ENCODE measurements at regions not wholly inside any gene's neighbourhood (a gene's known extent, or its start where the extent isn't known, plus 50 kb on each side); places are given as distances from the start of the nearest gene placed in this dataset.

DNA sequence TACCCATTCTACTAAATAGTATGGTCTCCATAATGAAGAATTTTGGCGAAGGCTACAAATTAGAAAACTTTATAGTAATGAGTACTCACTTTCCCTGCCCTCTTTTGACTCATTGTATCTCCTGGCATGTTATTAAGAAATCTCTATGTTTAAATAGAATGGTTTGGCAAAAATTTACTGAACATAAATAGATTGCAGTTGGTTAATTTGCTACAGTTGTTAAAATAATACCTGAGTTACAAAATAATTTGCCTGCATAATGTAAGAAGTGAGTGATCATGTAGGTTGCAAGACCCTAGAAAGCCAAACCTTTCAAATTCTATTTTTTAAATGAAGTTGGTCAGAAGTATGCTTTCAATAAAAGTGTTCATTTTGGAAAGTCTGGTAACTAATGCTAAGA lies 176.8 kb upstream of the AHR start:
- ChIA-PET CTCF (no interaction called here), POLR2A (no interaction called here)
- BruUV-seq (replicated peaks) = no TSS peak
- no peak for DNase-seq
- Histone ChIP-seq H3K9me3 (no peaks in the 10 kb centered on the region), H3K36me3 (ENCODE audit: control insufficient read depth, insufficient read depth, low read length) (no peaks in the 10 kb centered on the region), H3K4me1 (no peaks in the 10 kb centered on the region), H3K27me3 (replicated peaks; ENCODE audit: control insufficient read depth, insufficient read depth, low read length) (no peaks in the 10 kb centered on the region), H3K4me3 (ENCODE audit: low read depth, low read length) (no peak overlapping the region)
- intact Hi-C loops (cut with micrococcal nuclease; ENCODE audit: unreplicated experiment) = no loop called here
- Mint-ChIP-seq H3K36me3 (ENCODE audit: insufficient read depth, unreplicated experiment) (no peaks in the 10 kb centered on the region), H3K4me1 (ENCODE audit: low read depth, unreplicated experiment) (no peaks in the 10 kb centered on the region), H3K4me3 (ENCODE audit: unreplicated experiment) (no peak overlapping the region), H3K27me3 (ENCODE audit: insufficient read depth, unreplicated experiment) (no peaks in the 10 kb centered on the region), H3K27ac (ENCODE audit: unreplicated experiment) (no peak overlapping the region), H3K9me3 (ENCODE audit: unreplicated experiment) (no peaks in the 10 kb centered on the region)
- TF ChIP-seq, protein P1, sequence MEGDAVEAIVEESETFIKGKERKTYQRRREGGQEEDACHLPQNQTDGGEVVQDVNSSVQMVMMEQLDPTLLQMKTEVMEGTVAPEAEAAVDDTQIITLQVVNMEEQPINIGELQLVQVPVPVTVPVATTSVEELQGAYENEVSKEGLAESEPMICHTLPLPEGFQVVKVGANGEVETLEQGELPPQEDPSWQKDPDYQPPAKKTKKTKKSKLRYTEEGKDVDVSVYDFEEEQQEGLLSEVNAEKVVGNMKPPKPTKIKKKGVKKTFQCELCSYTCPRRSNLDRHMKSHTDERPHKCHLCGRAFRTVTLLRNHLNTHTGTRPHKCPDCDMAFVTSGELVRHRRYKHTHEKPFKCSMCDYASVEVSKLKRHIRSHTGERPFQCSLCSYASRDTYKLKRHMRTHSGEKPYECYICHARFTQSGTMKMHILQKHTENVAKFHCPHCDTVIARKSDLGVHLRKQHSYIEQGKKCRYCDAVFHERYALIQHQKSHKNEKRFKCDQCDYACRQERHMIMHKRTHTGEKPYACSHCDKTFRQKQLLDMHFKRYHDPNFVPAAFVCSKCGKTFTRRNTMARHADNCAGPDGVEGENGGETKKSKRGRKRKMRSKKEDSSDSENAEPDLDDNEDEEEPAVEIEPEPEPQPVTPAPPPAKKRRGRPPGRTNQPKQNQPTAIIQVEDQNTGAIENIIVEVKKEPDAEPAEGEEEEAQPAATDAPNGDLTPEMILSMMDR (IDR thresholded peaks at IDR 0.05; ENCODE audit: insufficient read depth in 1 of 2, low read depth in 1 of 2, low read length in 1 of 2, severe bottlenecking in 1 of 2, unreplicated experiment in 1 of 2) = no peak

DNA sequence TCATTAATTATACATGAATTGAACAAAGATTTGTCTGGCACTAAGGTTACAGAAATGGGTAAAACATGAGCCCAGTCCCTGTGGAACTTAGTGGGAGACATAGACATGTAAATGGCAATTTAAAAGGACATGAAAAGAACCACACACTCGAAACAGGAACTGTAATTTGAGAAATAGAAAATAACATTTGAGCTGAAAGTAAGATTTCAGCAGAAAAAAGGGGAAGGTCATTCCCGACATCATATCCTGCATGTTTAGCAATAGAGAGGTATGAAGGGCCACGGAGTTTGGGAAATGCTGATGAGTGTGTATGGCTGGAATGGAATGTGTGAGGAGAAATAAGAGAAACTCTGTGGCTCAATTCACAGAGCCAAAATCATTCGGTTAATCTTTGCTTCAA lies 175.4 kb upstream of the AHR start:
- CTCF ChIA-PET = no interaction called here
- BruUV-seq (replicated peaks) = no TSS peak
- H3K36me3 ChIP-seq (ENCODE audit: control insufficient read depth, insufficient read depth, low read length) = no peaks in the 10 kb centered on the region
- H3K4me1 ChIP-seq = no peaks in the 10 kb centered on the region
- H3K9me3 ChIP-seq = no peaks in the 10 kb centered on the region
- POLR2A ChIA-PET = no interaction called here
- intact Hi-C loops (cut with micrococcal nuclease; ENCODE audit: unreplicated experiment) = no loop called here
- H3K36me3 Mint-ChIP-seq (ENCODE audit: insufficient read depth, unreplicated experiment) = no peaks in the 10 kb centered on the region
- no peaks in the 10 kb centered on the region for H3K4me1 Mint-ChIP-seq (ENCODE audit: low read depth, unreplicated experiment)
- no peaks in the 10 kb centered on the region for H3K27me3 ChIP-seq (replicated peaks; ENCODE audit: control insufficient read depth, insufficient read depth, low read length)
- TF ChIP-seq, protein P1 (IDR thresholded peaks at IDR 0.05; ENCODE audit: insufficient read depth in 1 of 2, low read depth in 1 of 2, low read length in 1 of 2, severe bottlenecking in 1 of 2, unreplicated experiment in 1 of 2) = no peak
- no peak overlapping the region for H3K4me3 Mint-ChIP-seq (ENCODE audit: unreplicated experiment)
- no peaks in the 10 kb centered on the region for H3K9me3 Mint-ChIP-seq (ENCODE audit: unreplicated experiment)
- no peaks in the 10 kb centered on the region for H3K27me3 Mint-ChIP-seq (ENCODE audit: insufficient read depth, unreplicated experiment)
- DNase-seq = no peak
- H3K27ac Mint-ChIP-seq (ENCODE audit: unreplicated experiment) = no peak overlapping the region
- H3K4me3 ChIP-seq (ENCODE audit: low read depth, low read length) = no peak overlapping the region

DNA sequence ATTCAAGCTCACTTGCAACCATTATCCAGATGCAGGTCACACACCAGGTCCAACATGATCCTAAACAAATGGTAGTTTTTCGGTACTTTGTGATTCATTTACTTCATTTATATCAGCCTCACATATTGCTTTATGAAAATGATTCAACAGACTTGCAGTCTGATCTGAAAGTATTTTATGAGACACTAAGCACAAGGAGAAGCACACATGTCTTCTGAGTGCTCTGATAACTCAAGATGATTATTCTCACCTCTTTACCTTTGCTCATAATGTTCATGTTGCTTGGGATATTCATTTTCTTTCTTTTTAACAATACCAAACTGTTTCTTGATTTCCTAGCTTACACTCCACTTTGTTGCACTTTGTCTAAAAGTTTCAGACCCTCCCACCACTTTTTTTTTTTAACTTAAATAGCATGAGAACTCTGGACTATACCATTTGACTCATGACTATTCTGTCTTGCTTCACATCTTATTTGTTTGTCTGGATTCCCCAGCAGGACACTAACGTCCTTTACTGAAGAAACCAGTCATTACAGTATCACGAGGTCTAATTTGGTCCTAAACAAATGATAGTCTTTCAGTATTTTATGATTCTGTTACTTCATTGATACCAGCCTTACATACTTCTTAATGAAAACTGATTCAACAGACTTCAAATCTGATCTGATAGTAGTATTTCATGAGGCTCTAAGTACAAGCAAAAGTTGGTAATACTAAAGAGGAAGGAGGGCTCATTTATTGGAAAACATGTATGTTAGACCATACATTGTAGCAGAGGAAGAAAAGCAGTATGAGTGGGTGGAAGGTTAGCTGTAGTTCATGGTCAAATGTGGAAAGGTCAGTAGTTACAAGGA lies 171.8 kb upstream of the AHR start:
- no peaks in the 10 kb centered on the region for H3K36me3 Mint-ChIP-seq (ENCODE audit: insufficient read depth, unreplicated experiment)
- CTCF ChIA-PET = no interaction called here
- TF ChIP-seq, protein P1 (IDR thresholded peaks at IDR 0.05; ENCODE audit: insufficient read depth in 1 of 2, low read depth in 1 of 2, low read length in 1 of 2, severe bottlenecking in 1 of 2, unreplicated experiment in 1 of 2) = no peak
- no peak overlapping the region for H3K27ac Mint-ChIP-seq (ENCODE audit: unreplicated experiment)
- POLR2A ChIA-PET = no interaction called here
- no peaks in the 10 kb centered on the region for H3K9me3 ChIP-seq
- no peaks in the 10 kb centered on the region for H3K27me3 ChIP-seq (replicated peaks; ENCODE audit: control insufficient read depth, insufficient read depth, low read length)
- H3K36me3 ChIP-seq (ENCODE audit: control insufficient read depth, insufficient read depth, low read length) = no peaks in the 10 kb centered on the region
- H3K4me3 ChIP-seq (ENCODE audit: low read depth, low read length) = no peak overlapping the region
- BruUV-seq (replicated peaks) = no TSS peak
- no peak overlapping the region for H3K4me3 Mint-ChIP-seq (ENCODE audit: unreplicated experiment)
- DNase-seq = no peak
- peaks cover 18% of the 10 kb centered on the region for H3K4me1 ChIP-seq
- peaks cover 24% of the 10 kb centered on the region for H3K4me1 Mint-ChIP-seq (ENCODE audit: low read depth, unreplicated experiment)
- no peaks in the 10 kb centered on the region for H3K9me3 Mint-ChIP-seq (ENCODE audit: unreplicated experiment)
- H3K27me3 Mint-ChIP-seq (ENCODE audit: insufficient read depth, unreplicated experiment) = no peaks in the 10 kb centered on the region
- intact Hi-C loops (cut with micrococcal nuclease; ENCODE audit: unreplicated experiment) = no loop called here
